ENCODE measurements at regions not wholly inside any gene's neighbourhood (a gene's known extent, or its start where the extent isn't known, plus 50 kb on each side); places are given as distances from the start of the nearest gene placed in this dataset.
"Not testable (repeated sequence)": the region's sequence is repeated elsewhere in the genome, so short reads cannot be mapped to it uniquely, and the experiment has no call there.

GRCh38 chr20:40008177-40008576 lies 680.9 kb downstream of the MAFB start:
- no peak for TF ChIP-seq CTCF (IDR thresholded peaks at IDR 0.05)
- H3K9me3 Mint-ChIP-seq: peaks cover 32% of the 10 kb centered on the region
- H3K27me3 Mint-ChIP-seq (ENCODE audit: insufficient read depth): no peaks in the 10 kb centered on the region
- no peak for DNase-seq
- no peak overlapping the region for H3K27ac Mint-ChIP-seq
- H3K36me3 Mint-ChIP-seq (ENCODE audit: low read depth): 0 out of 2 replicates have a peak, but pooled peaks cover 5% of the 10 kb centered on the region
- no peak overlapping the region for H3K4me3 Mint-ChIP-seq
- H3K4me1 Mint-ChIP-seq (ENCODE audit: low read depth): no peaks in the 10 kb centered on the region

GRCh38 chr20:40006168-40006860 lies 682.7 kb downstream of the MAFB start:
- H3K4me3 Mint-ChIP-seq: no peak overlapping the region
- H3K27ac Mint-ChIP-seq: no peak overlapping the region
- TF ChIP-seq CTCF (IDR thresholded peaks at IDR 0.05): no peak
- 0 out of 2 replicates have a peak, but pooled peaks cover 2% of the 10 kb centered on the region for H3K36me3 Mint-ChIP-seq (ENCODE audit: low read depth)
- DNase-seq: no peak
- peaks cover 22% of the 10 kb centered on the region for H3K9me3 Mint-ChIP-seq
- H3K27me3 Mint-ChIP-seq (ENCODE audit: insufficient read depth): no peaks in the 10 kb centered on the region
- H3K4me1 Mint-ChIP-seq (ENCODE audit: low read depth): no peaks in the 10 kb centered on the region

GRCh38 chr20:40004092-40004491 lies 684.9 kb downstream of the MAFB start:
- not testable (repeated sequence) for H3K27me3 Mint-ChIP-seq (ENCODE audit: insufficient read depth); H3K36me3 Mint-ChIP-seq (ENCODE audit: low read depth)

GRCh38 chr20:39993742-39994141 lies 695.3 kb downstream of the MAFB start:
- H3K4me1 Mint-ChIP-seq (ENCODE audit: low read depth): no peaks in the 10 kb centered on the region
- H3K4me3 Mint-ChIP-seq: no peak overlapping the region
- no peak for DNase-seq
- no peak for TF ChIP-seq CTCF (IDR thresholded peaks at IDR 0.05)
- H3K9me3 Mint-ChIP-seq: peaks cover 44% of the 10 kb centered on the region
- no peaks in the 10 kb centered on the region for H3K27me3 Mint-ChIP-seq (ENCODE audit: insufficient read depth)
- no peaks in the 10 kb centered on the region for H3K36me3 Mint-ChIP-seq (ENCODE audit: low read depth)
- no peak overlapping the region for H3K27ac Mint-ChIP-seq

More at GRCh38 chr20:40004092-40004491, 684.9 kb downstream of the MAFB start:
- peaks cover 13% of the 10 kb centered on the region for H3K9me3 Mint-ChIP-seq
- not testable (repeated sequence) for DNase-seq; H3K27ac Mint-ChIP-seq; H3K4me1 Mint-ChIP-seq (ENCODE audit: low read depth); H3K4me3 Mint-ChIP-seq

GRCh38 chr20:39990692-39991091 lies 698.3 kb downstream of the MAFB start:
- DNase-seq: no peak
- H3K27ac Mint-ChIP-seq: no peak overlapping the region
- H3K4me3 Mint-ChIP-seq: no peak overlapping the region
- no peaks in the 10 kb centered on the region for H3K4me1 Mint-ChIP-seq (ENCODE audit: low read depth)
- H3K36me3 Mint-ChIP-seq (ENCODE audit: low read depth): no peaks in the 10 kb centered on the region
- H3K9me3 Mint-ChIP-seq: peaks cover 34% of the 10 kb centered on the region
- no peak for TF ChIP-seq CTCF (IDR thresholded peaks at IDR 0.05)
- no peaks in the 10 kb centered on the region for H3K27me3 Mint-ChIP-seq (ENCODE audit: insufficient read depth)

GRCh38 chr20:39988991-39989390 lies 700.0 kb downstream of the MAFB start:
- Mint-ChIP-seq H3K9me3 (peaks cover 33% of the 10 kb centered on the region), H3K4me3 (no peak overlapping the region), H3K4me1 (ENCODE audit: low read depth) (no peaks in the 10 kb centered on the region), H3K36me3 (ENCODE audit: low read depth) (no peaks in the 10 kb centered on the region), H3K27ac (no peak overlapping the region), H3K27me3 (ENCODE audit: insufficient read depth) (no peaks in the 10 kb centered on the region)
- no peak for DNase-seq
- no peak for TF ChIP-seq CTCF (IDR thresholded peaks at IDR 0.05)
